GM21515 (cell line): ENCODE measurements at regions not wholly inside any gene's neighbourhood (a gene's known extent, or its start where the extent isn't known, plus 50 kb on each side); places are given as distances from the start of the nearest gene placed in this dataset.

ENCODE experiments used
- ATAC-seq: cut with Tn5 transposase; IDR thresholded peaks from one replicate; pipeline ENCODE4 v1.9.1; 2021; ENCODE audit not compliant: unreplicated experiment

DNA sequence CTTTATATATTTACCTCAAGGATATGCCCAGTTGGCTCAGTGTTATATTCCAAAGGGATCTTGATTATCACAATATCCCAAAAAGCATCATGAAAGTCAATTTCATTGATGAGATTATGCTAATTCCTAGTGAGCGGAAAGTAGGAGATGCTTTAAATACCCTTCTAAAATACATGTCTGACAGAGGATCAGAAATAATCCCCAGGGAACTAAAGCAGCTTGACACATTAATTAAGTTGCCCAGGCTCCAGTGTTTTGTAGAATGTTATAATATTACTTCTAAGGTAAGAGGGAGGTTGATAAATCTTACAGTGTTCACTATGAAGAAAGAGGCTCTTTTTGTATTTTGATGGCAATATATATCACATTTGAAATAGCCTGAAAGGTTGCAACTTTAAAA lies 767.5 kb upstream of the ROBO1 start:
- no peak for ATAC-seq

DNA sequence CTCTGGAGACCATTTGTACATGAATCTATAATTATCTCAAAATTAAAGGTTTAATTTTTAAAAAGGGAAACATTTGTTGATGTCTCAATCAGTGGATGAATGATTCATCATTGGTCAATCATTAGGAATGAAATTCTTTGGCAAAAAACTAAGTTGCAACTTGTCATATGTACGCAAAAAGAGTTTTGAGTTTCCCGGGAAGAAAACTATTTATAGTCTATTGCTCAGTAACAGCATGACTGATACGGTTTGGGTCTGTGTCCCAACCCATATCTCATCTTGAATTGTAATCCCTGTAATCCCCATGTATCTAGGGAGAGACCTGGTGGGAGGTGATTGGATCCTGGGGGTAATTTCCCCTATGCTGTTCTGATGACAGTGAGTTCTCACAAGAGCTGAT lies 765.8 kb upstream of the ROBO1 start:
- ATAC-seq: no peak

DNA sequence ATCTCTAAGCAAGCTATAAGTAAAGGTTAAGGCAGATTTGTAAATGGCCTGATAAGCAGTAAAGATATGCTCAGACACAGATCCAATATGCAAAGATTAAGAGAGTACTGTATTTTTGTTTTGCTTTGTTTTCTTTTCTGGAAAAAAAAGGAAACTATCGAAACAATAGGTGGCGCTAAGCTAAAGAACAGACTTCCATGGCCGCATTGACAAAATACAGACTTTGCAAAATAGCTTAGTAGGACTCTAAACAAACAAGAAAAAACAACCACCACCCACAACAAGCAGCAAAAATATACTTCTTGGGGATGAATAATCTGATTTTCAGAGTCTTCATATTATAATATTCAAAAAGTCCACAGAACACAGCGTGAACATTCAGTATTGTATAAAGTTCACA lies 758.4 kb upstream of the ROBO1 start:
- no peak for ATAC-seq

DNA sequence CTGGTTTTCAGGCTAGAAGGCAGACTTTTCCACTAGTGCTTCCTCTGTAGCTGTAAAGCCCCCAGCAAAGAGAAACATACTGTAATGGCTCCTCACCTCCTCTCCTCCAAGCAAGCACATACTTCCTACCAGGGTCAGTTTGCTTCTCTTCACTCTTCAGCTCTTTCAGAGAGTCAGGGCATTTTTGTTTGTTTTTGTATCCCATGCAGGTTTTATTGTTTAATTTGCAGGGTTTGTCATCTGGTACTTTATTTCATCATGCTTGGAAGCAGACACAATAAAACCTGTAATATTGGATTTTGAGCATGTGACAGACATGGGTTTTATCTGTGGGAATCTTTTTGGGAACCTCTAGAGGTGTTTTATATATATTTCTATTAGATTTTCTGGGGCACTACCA lies 753.3 kb upstream of the ROBO1 start:
- no peak for ATAC-seq

DNA sequence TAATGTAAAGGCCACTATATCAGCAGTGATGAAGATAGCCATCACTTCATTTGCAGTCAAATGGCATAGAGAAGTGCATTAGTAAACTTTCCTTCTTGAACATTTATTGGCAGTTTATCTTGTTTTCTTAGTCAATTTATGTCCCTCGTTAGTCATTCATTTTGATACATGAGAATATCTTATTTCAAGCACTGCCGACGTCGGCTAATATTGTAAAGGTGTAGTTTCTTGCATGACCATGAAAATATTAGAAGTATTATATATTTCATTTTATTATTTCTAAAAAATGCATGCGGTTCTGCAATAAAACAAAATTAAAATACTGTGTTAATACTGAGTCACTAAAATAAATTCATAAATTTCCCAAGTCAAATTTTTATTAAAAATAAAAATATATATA lies 751.6 kb upstream of the ROBO1 start:
- ATAC-seq: no peak

- ATAC-seq: no peak
These were observed 728.7 kb upstream of the ROBO1 start for GRCh38 chr3:80496452-80496851.

DNA sequence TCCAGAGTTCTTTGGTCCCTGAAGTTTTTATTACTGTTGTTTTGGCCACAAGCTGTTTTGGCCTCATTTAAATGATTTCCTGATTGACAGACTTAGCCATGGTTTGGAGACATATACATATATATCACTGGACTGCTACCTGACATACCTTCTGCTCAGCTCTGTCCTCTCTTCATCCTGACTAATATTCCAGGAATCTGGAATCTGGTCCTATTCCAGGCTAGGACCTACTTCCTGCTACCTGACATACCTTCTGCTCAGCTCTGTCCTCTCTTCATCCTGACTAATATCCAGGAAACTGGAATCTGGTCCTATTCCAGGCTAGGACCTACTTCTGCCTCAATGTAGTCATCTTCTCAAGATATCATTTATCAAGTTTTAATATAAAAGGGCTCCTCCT lies 724.4 kb upstream of the ROBO1 start:
- no peak for ATAC-seq

DNA sequence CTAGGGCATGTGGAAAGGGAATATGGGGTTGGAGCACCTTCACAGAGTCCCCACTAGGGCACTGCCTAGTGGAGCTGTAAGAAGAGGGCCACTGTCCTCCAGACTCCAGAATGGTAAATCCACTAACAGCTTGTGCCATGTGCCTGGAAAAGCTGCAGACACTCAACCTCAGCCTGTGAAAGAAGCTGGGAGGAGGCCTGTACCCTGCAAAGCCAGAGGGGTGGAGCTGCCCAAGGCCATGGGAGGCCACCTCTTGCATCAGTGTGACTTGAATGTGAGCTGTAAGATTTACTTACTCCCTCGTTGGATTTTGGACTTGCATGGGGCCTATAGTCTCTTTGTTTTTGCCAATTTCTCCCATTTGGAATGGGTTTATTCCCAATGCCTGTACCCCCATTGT lies 705.2 kb upstream of the ROBO1 start:
- ATAC-seq: no peak

DNA sequence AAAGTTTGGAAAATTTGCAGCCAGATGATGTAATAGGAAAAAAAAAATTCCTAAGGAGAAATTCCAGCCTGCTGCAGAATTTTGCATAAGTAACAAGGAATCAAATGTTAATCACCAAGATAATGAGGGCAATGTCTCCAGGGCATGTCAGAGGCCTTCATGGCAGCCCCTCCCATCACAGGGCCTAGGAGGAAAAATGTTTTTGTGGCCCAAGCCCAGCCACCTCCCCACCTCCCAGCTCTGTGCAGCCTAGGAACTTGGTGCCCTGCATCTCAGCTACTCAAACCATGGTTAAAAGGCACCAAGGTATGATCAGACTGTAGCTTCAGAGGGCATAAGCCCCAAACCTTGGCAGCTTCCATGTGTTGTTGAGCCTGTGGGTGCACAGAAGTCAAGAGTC lies 704.7 kb upstream of the ROBO1 start:
- ATAC-seq: no peak

DNA sequence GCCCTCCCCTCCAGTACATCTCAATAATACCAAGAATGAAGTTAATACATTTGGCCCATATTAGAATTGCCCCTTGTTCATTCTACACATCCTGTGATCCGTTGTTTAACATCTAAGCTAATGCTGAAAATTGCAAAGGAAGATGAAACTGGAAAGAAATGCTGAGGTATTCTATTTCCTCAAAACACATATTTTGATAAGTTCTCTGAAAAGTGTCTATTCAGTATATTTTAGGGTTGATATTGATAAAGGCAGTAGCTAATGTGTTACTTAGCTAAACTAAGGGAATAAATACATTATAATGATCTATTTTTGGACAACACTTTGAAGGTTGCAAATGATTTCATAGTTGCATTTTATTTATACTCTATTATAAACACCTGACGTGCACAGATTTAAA lies 702.6 kb upstream of the ROBO1 start:
- no peak for ATAC-seq

- no peak for ATAC-seq
These were observed 697.9 kb upstream of the ROBO1 start for GRCh38 chr3:80465746-80466145.

DNA sequence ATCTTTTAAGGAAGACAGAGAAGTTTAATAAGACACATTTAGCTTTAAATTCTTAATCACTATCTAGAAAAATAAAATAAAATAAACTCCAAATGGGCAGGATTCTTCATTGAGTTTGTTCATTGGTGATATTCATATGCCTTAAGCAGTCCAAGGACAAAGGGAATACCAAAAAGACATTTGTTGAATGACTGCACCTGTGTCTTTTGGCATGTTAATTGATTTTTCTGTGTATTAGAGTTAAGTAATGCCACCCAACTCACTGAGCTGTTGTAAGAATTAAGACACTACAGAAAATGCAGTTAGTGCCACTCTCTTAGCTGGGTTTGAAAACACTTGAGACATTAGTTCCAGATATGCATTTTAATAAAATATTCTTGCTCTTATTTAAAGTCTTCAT lies 683.6 kb upstream of the ROBO1 start:
- no peak for ATAC-seq

- ATAC-seq: no peak
These were observed 677.8 kb upstream of the ROBO1 start for GRCh38 chr3:80445641-80446040.

DNA sequence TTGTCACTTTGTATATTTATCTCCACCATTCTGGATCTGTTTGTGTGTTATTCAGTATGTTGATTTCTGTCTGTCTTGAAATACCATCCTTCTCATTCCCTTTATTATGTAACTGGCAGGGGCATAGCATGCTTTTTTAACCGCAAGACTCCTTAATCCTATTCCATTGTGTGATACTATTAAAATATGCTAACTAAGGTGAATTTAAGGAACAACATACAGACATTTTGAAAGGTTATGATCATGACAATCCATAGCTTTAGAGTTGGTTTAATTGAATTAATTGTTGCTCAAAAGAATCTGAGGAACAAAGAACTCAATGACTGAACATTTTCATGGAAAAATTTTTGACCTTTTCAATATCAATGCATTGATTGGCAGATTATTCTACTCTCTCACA lies 677.3 kb upstream of the ROBO1 start:
- no peak for ATAC-seq

- no peak for ATAC-seq
These were observed 671.7 kb upstream of the ROBO1 start for GRCh38 chr3:80439490-80439889.

- no peak for ATAC-seq
These were observed 666.6 kb upstream of the ROBO1 start for GRCh38 chr3:80434366-80434765.

- no peak for ATAC-seq
These were observed 657.2 kb upstream of the ROBO1 start for GRCh38 chr3:80424951-80425350.

DNA sequence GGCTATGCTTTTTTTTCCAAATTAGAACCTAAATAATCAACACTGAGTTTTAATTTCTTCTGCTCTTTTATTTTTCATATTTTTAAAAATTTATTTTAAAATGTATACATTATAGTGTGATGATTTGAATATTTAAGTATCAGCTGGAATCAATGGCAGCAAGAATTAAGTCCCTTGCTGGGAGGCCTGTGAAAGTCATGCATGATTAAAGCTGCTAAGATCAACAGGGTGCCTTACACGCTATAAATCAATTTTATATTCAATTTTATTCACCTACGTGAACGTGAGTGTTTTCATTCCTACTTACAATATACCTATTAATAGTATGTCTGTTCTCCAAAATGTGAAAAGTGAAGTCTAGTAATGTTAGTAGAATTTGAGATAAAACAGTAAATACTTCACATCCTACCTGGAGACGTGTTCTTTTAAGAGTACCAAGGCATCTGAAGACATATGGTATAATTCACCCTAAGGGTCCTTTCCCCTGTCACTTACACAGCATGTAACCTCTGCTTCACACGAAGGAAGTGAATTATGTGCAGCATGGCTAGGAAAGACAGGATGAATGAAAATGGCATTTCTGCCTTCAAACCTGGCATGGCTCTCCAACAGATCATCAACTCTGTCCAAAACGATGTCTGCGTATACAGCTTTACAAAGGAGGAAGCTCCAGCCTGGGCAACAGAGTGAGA lies 640.4 kb upstream of the ROBO1 start:
- ATAC-seq: no peak

DNA sequence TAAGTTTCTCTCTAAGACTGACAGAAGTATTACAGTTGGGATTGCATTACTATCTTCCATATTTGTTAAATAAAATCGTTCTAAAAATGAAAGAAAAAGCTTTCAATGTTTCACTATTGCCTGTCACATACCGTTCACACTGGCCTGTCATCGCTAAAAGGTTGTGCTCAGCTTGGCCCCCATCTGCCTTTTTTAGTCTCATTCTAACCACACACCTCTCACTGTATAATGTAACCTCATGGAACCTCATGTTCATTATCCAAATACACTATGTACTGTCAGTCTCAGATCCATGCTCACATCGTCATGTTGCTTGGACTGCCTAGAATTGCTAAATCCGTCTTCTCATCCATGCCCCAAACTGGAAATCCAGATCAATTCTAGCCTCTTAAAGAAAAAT lies 637.8 kb upstream of the ROBO1 start:
- no peak for ATAC-seq

DNA sequence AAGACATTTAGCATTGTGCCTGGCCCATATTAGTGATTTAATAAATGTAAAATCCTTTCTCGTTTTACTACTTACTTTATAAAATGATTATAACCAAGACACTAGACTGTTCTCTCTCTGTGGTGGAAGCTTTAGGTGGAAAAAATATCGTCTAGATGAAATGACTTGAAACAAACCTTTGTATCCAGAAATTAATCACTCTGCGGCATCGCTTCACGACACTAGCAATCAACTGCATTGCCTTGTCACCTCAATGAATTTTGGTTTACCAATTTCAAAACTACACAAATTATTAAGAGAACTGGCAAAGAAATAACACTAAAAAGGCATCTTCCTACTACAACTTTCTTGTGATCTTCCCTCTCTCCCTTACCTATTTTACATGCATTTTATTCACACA lies 627.2 kb upstream of the ROBO1 start:
- no peak for ATAC-seq

GRCh38 chr3:80391573-80391972 lies 623.8 kb upstream of the ROBO1 start:
- ATAC-seq: no peak

DNA sequence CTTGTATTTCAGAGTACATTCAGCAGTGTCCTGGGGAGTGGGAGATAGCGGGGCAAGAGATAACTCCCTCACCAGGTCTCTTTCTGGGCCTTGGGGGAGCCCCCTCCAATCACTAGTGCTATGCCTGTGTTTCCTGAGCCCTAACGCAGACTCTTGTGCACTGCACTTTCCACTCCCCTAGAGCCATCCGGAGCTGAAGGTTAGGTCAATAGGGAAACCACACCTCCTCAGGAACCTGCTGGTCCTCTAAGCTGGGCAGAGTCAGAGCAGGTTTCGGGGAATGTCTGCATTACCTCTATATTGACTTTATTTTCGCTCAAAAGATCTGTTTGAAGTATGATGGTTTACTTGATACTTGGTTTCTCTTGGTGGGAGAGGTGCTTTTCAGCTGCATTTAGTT lies 617.0 kb upstream of the ROBO1 start:
- ATAC-seq: no peak

DNA sequence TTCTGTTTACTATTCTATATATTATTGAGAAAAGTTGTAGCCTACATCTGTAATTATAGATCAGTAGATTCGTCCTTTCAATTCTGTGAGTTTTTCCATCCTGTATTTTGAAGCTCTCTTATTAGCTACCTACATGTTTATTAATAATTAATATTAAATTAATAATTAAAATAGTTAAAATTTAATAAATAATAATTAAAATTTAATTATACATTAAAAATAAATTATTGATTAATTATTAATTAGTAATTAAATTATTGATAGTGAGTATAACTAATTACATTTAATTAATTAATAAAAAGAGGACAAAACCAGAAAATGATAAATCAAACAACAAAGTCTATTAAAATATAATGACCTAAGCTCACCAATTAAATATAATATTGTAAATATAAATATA lies 606.6 kb upstream of the ROBO1 start:
- no peak for ATAC-seq

GRCh38 chr3:80368616-80369015 lies 600.8 kb upstream of the ROBO1 start:
- ATAC-seq: no peak
